ENCODE measurements at regions not wholly inside any gene's neighbourhood (a gene's known extent, or its start where the extent isn't known, plus 50 kb on each side); places are given as distances from the start of the nearest gene placed in this dataset.
"Not testable (repeated sequence)": the region's sequence is repeated elsewhere in the genome, so short reads cannot be mapped to it uniquely, and the experiment has no call there.

GRCh38 chr14:43003845-43004244 lies 1397.2 kb downstream of the LRFN5 start:
- no peak for DNase-seq

GRCh38 chr14:43001731-43002130 lies 1395.1 kb downstream of the LRFN5 start:
- no peak for DNase-seq

- DNase-seq, result no peak
These were observed 1387.5 kb downstream of the LRFN5 start for GRCh38 chr14:42994051-42994736.

GRCh38 chr14:42992930-42993329 lies 1386.3 kb downstream of the LRFN5 start:
- no peak for DNase-seq

GRCh38 chr14:42980419-42980818 lies 1373.7 kb downstream of the LRFN5 start:
- DNase-seq, result no peak

GRCh38 chr14:42973171-42973570 lies 1366.5 kb downstream of the LRFN5 start:
- not testable (repeated sequence) for DNase-seq

GRCh38 chr14:42965512-42965911 lies 1358.8 kb downstream of the LRFN5 start:
- no peak for DNase-seq

- DNase-seq, result no peak
These were observed 1354.8 kb downstream of the LRFN5 start for GRCh38 chr14:42961509-42961908.

GRCh38 chr14:42950363-42950762 lies 1343.7 kb downstream of the LRFN5 start:
- no peak for DNase-seq

- no peak for DNase-seq
These were observed 1341.3 kb downstream of the LRFN5 start for GRCh38 chr14:42947991-42948390.

- no peak for DNase-seq
These were observed 1337.6 kb downstream of the LRFN5 start for GRCh38 chr14:42944284-42944683.

GRCh38 chr14:42931308-42931707 lies 1324.6 kb downstream of the LRFN5 start:
- no peak for DNase-seq

GRCh38 chr14:42929806-42930480 lies 1323.3 kb downstream of the LRFN5 start:
- peak; percentile 55 to 61 for DNase-seq

GRCh38 chr14:42927313-42927712 lies 1320.6 kb downstream of the LRFN5 start:
- no peak for DNase-seq

GRCh38 chr14:42921901-42922300 lies 1315.2 kb downstream of the LRFN5 start:
- DNase-seq, result no peak

- no peak for DNase-seq
These were observed 1311.9 kb downstream of the LRFN5 start for GRCh38 chr14:42918615-42919014.

GRCh38 chr14:42911642-42912041 lies 1305.0 kb downstream of the LRFN5 start:
- DNase-seq, result no peak

GRCh38 chr14:42909659-42910058 lies 1303.0 kb downstream of the LRFN5 start:
- DNase-seq, result no peak

- DNase-seq, result no peak
These were observed 1286.5 kb downstream of the LRFN5 start for GRCh38 chr14:42893183-42893582.

- DNase-seq, result peak; percentile 77 to 88
These were observed 1277.4 kb downstream of the LRFN5 start for GRCh38 chr14:42884100-42884499.

GRCh38 chr14:42877716-42878115 lies 1271.0 kb downstream of the LRFN5 start:
- peak; percentile 30 to 31 for DNase-seq

- DNase-seq, result no peak
These were observed 1266.1 kb downstream of the LRFN5 start for GRCh38 chr14:42872786-42873185.

- DNase-seq, result no peak
These were observed 1263.0 kb downstream of the LRFN5 start for GRCh38 chr14:42869681-42870080.

- no peak for DNase-seq
These were observed 1255.4 kb downstream of the LRFN5 start for GRCh38 chr14:42862114-42862513.

- DNase-seq, result no peak
These were observed 1253.7 kb downstream of the LRFN5 start for GRCh38 chr14:42860371-42860770.

Measured in inflammatory macrophage treated with lipopolysaccharide for 1 hour (primary cell).